ENCODE measurements at regions not wholly inside any gene's neighbourhood (a gene's known extent, or its start where the extent isn't known, plus 50 kb on each side); places are given as distances from the start of the nearest gene placed in this dataset.

DNA sequence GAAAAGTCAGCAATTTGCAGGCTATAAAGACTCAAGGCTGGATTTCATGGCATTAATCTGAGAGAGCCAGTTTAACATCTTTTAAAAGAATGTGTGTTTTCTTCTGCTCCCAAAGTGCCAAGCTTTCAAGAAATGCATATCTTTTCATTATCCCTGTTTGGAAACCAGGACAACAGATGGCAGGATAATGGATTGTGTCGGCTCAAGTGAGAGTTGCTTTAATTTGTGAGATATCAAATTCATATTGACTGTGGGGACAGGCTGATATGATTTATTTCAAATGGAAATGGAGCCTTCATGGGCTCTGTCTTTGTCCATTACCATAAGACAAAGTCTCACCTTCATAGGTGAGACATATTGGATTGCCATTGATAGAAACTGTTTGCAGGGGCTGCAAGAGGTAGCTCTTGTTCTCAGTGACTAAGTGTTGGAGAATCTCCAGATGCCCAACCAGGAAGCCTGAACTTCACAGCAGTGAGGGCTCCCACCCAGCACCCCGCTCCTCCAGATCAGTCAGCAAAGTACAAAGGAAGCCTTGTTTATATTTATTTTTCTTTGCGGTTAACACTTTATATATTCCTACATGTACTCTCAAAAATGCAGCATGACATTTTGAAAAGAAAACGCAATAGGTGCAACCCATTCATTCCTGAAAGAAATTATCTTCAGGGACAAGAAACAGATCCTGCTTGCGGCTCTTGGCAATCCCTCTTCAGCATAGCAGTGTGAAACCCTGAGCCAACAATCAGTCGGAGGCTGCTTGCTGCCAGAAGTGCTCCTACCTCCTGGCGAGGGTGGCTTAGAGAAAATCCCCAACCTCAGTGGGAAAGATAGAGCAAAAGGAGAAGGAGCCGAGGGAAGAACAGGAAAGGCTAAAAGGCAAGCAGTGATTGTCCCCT lies 65.8 kb upstream of the ATL2 start:
- Mint-ChIP-seq H3K27ac (no peak overlapping the region), H3K9me3 (no peaks in the 10 kb centered on the region), H3K36me3 (no peaks in the 10 kb centered on the region)
- ATAC-seq (no peak), DNase-seq (ENCODE audit: low spot score in 2 of 2) (no peak)

DNA sequence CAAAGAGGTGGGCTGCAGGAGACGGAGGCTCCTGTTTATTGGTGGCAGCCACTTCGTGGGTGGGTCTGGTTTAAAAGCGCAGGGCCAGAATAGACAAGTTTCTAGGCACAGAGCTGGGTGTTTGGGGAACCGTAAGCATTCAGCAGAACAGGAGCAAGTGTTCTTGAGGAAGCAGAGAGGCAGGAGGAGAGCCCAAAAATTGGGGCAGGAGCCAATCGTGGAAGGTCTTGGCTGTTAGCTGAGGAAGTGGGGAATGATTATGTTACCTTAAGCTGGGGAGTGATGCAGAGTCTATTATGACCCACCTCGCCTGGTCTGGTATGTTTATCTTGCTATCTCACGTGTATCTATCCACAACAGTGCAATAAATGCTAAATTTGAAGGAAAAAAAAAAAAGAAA lies 64.3 kb upstream of the ATL2 start:
- DNase-seq (ENCODE audit: low spot score in 2 of 2) = no peak
- ATAC-seq = no peak
- Mint-ChIP-seq H3K27ac (no peak overlapping the region), H3K9me3 (no peaks in the 10 kb centered on the region), H3K36me3 (no peaks in the 10 kb centered on the region)

DNA sequence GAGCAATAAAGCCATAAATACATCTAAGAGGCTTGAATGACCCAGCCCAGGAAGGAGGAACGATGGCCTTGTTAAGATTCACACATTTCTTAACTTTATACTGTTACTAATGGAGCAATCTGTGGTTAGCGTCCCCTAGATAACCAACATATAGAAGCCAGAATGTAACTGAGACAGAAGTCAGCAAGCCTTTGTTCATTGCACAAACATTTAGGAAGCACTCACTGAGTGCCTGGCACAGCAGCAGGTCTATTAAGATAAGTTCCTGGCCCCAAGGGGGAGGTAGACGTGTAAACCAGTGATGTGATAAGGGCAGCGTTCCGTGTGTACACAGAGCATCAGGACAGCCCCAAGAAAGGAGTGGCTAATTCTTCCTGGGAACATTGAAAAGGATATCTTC lies 63.6 kb upstream of the ATL2 start:
- Mint-ChIP-seq H3K36me3 (no peaks in the 10 kb centered on the region), H3K9me3 (no peaks in the 10 kb centered on the region), H3K27ac (no peak overlapping the region)
- DNase-seq (ENCODE audit: low spot score in 2 of 2) (no peak), ATAC-seq (no peak)

DNA sequence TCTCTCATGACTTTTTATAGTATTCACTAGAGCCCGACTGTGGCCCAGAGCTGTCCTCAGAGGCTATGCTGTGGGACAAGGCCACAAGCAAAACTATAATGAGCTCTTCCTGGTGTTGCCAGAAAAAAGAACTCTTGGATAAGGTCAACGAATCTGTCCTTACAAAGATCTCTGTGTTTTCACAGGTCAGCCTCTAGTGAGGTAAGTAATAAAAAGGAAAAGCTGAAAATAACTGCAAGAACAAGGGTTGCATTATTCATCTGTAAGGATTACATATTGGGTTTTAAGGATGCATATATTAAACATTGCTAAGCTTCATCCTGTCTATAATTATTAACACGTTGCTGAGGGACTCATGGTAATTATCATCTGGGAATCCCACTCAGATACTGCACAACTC lies 62.8 kb upstream of the ATL2 start:
- no peak for DNase-seq (ENCODE audit: low spot score in 2 of 2)
- ATAC-seq = no peak
- Mint-ChIP-seq H3K9me3 (no peaks in the 10 kb centered on the region), H3K27ac (no peak overlapping the region), H3K36me3 (no peaks in the 10 kb centered on the region)

DNA sequence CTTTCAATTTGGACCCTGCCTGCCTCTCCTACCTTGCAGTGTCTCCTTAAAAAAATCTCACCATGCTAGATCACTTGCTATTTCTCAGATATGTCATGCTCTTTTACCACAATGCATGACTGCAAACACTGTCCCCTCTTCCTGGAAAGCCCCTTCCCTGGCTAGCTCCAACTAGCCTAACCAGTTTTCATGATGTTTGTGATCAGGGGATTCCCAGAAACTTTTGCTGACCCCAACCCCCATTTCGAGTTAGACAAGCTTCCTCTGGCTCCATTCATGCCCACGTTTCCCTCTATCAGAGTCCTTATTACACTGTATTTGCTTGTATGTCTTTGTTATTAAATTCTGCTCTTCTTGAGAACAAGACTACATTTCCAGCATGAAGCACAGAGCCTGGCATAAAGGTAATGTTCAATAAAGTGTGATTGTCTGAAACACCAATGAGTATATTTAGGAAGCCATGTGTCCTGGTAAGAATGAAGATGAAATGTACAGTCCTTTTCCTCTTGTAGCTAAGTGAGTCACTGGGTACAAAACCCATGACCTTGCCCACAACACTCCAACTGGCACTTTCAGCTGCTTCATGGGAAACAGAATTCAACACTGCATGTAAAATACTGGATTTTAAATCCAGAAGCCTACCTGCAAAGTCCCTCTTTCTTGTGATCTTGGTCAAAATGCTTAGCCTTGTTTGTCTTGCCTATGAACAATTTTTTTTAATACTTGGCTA lies 62.0 kb upstream of the ATL2 start:
- no peak for DNase-seq (ENCODE audit: low spot score in 2 of 2)
- Mint-ChIP-seq H3K27ac (peak overlapping the region in 1 of 2 donors; percentile 9), H3K9me3 (no peaks in the 10 kb centered on the region), H3K36me3 (no peaks in the 10 kb centered on the region)
- ATAC-seq = peak; percentile 37 to 56

DNA sequence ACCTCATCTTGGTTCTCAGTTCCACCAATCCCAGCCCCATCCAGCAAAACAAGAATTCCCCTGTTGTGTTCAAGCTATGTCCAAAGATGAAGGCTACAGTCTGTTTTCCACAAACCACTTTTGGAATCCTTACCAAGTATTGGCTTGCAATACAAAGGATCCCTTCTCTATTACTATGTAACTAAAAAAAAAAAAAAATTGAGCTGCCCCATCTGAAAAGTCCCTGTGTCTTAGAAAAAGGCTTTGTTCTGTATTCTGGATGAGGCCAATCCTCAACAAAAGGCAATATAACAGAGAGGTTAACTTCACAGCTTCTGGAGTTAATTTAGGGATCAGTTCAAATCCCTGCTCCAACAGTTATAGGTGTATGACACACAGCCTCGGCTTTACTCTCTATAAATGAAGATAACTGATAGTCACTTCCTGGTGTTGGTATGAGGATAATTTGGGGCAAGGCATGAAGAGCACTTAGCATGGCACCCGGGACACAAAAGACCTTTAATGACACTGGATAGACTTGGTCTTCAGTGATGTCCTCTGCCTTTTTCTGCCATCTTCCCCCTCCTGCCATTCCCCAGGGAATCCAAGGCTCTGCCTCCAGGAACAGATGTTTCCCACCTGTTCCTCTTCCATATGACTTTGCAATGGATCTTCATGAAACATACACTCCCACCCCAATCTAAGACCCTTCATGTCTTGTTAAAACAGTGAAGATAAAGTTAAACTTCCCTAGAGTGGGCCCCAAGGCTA lies 61.2 kb upstream of the ATL2 start:
- Mint-ChIP-seq H3K36me3 (no peaks in the 10 kb centered on the region), H3K27ac (peak overlapping the region in 1 of 2 donors; percentile 9), H3K9me3 (no peaks in the 10 kb centered on the region)
- ATAC-seq (no peak), DNase-seq (ENCODE audit: low spot score in 2 of 2) (no peak)

DNA sequence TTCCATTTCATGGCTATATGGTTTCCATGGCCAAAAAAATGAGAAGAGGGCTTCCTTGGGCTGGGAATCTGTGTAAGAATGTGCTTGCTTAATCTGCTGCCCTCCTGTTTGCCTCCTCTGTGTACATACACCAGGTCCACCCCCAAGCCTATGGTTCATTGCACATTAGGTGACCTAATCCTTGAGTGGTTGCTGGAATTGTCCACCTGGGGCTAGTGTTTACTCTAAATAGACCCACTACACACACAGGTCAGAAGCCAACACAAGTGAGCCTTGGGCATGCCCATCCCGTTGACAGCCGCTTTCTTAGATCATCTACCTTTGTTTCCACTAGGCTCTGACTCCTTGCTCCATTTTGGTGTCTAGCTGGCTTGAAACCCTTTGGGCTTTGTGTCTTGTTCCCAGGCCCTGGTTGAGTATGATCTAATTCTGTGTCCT lies 59.2 kb upstream of the ATL2 start:
- DNase-seq (ENCODE audit: low spot score in 2 of 2) = no peak
- no peaks in the 10 kb centered on the region for H3K36me3 Mint-ChIP-seq
- H3K9me3 Mint-ChIP-seq = no peaks in the 10 kb centered on the region
- H3K27ac Mint-ChIP-seq = no peak overlapping the region
- no peak for ATAC-seq

DNA sequence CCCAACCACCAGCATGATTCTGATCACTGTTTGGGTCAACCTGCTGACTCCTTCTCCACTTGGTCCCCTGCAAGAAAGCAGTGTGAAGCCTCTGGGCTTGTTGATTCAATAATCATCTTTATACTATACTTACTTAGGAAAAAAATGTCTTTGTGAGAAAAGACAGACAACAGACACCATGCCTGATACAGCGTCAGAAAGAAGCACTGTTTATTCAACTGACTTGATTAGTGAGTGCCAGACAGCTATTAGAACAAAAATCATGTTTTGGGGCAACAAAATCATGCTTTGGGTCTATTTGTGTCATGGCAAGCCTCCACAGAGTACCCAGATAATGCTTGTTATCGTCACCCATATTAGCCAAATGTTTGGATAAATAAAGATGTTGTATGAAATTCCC lies 58.7 kb upstream of the ATL2 start:
- DNase-seq (ENCODE audit: low spot score in 2 of 2) (no peak), ATAC-seq (no peak)
- Mint-ChIP-seq H3K9me3 (no peaks in the 10 kb centered on the region), H3K36me3 (no peaks in the 10 kb centered on the region), H3K27ac (no peak overlapping the region)

DNA sequence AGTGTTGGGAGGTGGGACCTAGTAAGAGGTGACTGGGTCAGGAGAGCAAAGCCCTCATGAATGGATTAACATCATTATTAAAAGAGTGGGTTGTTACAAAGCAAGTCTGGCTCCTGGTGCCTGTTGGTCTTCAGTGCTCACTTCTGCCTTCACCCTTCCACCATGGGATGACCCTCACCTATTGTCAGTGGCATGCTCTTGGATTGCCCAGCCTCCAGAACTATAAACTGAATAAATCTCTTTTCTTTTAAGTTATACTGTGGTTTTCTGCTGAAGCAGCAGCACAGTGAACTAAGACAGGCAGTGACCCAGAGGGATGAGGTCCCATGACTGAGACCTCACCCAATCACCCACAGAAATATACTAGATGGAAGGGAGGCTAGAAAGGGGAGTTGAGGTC lies 57.5 kb upstream of the ATL2 start:
- ATAC-seq = no peak
- no peaks in the 10 kb centered on the region for H3K36me3 Mint-ChIP-seq
- DNase-seq (ENCODE audit: low spot score in 2 of 2) = no peak
- no peak overlapping the region for H3K27ac Mint-ChIP-seq
- no peaks in the 10 kb centered on the region for H3K9me3 Mint-ChIP-seq

DNA sequence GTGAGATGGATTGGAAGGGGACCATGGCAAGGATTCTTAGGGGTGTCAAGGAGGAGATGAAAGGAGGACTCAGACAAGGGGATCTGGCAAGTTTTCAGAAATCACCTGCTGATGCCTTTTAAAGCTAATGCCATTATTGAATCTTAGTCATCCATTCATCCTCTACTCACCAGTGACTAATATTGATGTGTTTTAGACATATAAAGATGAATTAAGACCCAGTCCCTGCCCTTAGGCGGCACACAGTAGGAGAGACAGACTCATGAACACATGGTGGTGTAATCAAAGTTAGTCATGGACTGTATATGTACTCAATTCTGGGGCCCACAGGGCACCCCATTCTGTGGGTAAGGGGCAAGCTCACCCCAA lies 56.5 kb upstream of the ATL2 start:
- Mint-ChIP-seq H3K27ac (no peak overlapping the region), H3K36me3 (no peaks in the 10 kb centered on the region), H3K9me3 (no peaks in the 10 kb centered on the region)
- DNase-seq (ENCODE audit: low spot score in 2 of 2) = no peak
- ATAC-seq = no peak

DNA sequence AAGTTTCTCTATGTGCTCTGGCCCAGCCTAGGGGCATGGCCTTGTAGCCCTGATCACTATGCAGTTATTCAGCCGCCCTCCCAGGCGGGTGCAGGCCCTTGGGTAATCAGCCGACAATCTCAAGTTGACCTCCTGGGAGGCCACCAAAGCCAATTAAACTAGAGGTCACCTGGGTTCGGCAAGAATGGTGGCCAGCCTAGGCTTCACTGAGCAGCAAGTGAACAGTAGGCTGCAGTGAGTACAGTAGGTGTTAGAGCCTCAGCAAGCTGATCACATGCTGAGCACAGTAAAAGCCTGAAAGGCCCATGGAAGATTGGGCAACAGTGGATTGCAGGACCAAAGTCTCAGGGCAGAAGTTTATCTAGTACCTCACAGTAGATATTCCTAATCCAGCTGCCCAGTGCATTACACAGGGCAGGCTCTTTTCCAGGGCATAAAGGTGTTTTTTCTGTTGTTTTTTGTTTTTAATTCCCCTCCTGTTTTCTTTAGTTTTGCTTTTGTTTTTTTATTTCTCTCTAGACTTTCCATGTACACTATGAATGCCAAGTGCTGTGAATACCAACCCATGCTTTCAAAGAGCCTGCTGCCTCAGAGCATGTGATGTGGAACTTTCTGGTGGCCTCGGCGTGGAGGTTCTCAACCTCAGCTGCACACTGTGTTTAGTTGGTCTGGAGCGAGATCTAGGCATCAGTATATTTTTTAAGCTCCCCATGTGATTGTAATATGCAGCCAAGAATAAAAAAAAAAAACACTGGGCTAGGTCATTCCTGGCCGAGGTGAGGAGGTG lies 55.9 kb upstream of the ATL2 start:
- DNase-seq (ENCODE audit: low spot score in 2 of 2) (no peak), ATAC-seq (no peak)
- H3K9me3 Mint-ChIP-seq = no peaks in the 10 kb centered on the region
- no peaks in the 10 kb centered on the region for H3K36me3 Mint-ChIP-seq
- no peak overlapping the region for H3K27ac Mint-ChIP-seq

DNA sequence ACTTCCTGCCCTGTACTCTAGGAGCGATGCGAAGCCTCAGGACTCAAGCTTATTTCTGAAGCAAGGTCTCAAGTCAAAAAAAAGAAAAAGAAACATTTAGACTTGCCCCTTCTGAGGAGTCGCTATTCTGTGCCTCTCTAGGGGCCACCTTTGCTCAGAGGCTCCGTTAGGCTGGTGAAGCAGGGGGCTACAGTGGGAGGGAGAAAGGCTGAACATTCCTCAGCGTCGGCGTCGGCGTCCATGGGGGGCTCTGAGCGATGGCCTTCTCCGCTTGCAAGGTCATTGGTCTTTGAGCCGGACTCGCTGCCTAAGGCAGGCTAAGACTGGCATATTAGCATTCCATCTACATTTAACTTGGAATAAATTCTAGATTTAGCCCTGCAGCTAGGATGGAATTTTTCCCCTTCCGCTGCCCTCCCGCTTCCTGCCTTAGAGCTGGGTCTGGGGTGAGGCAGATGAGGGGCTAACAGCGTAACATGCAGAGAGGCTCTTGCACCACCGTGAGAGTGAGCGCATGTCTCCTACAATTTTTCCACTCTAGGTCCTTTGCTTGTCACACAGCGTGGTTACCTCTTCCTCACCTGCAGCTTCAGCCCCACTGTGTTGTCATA lies 53.6 kb upstream of the ATL2 start:
- H3K36me3 Mint-ChIP-seq = no peaks in the 10 kb centered on the region
- DNase-seq (ENCODE audit: low spot score in 2 of 2) = no peak
- H3K27ac Mint-ChIP-seq = no peak overlapping the region
- H3K9me3 Mint-ChIP-seq = no peaks in the 10 kb centered on the region
- no peak for ATAC-seq

DNA sequence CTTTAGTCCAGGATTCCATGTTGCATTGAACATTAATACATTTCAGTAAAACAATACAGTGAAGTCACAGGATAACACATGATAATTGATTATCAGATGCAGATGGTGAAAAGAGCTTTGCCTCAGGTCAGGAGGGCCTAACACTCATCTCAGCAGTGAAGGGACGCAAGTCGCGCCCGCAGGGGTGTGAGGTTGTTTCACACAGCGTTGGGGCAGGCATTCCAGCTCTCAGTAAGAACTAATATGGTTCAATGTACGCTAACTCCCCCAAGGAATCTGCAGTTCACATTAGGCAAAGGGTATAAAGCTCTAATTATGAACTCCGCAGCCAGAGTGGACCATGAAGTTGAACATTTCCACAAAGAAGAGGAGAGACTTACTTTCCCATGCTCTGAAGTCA lies 53.1 kb upstream of the ATL2 start:
- DNase-seq (ENCODE audit: low spot score in 2 of 2) (no peak), ATAC-seq (no peak)
- Mint-ChIP-seq H3K9me3 (no peaks in the 10 kb centered on the region), H3K36me3 (no peaks in the 10 kb centered on the region), H3K27ac (no peak overlapping the region)

DNA sequence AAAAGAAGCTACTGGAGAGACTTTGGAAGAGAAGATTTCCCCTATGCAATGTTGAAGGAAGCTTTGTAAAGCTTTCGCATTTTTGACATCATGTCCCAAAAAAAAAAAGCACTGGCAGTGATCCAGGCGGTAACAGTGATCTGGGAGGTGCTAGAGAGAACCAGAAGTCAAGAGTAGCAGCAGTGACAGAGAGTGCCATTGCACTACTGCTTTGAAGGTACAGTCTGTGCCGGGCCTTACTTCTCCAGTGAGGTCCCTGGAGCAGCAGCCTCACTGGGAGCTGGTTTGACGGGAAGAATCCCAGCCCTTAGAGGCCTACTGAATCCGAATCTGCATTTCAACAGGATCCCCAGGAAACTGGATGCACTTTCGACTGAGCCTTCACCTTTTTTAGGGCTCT lies 50.9 kb upstream of the ATL2 start:
- peaks cover 0 to 5% of the 10 kb centered on the region in 2 donors for H3K9me3 Mint-ChIP-seq
- H3K36me3 Mint-ChIP-seq = no peaks in the 10 kb centered on the region

DNA sequence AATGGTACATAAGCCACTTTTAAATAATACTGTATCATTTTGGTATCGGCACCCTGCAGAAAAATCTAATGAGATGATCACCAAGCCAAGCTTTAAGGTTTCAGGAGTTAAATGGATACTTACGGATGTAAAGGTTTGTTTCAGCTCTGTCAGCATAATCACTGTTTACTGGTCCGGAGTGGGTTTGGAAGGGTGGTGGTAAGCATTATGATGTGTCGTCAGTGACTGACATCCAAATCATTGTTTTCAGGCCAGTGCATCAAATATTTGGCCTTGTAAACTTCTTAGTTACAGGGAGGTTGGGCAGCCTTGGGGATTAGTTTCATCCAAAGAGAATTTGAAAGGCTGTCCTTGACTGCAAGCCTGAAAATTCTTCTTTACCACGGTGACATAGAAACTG lies 50.0 kb upstream of the ATL2 start:
- no peaks in the 10 kb centered on the region for H3K36me3 Mint-ChIP-seq
- peaks cover 0 to 5% of the 10 kb centered on the region in 2 donors for H3K9me3 Mint-ChIP-seq
- no peak overlapping the region for H3K27ac Mint-ChIP-seq
- no peak for ATAC-seq
- no peak for DNase-seq (ENCODE audit: low spot score in 2 of 2)

More for the DNA sequence above, 50.9 kb upstream of the ATL2 start:
- H3K27ac Mint-ChIP-seq = no peak overlapping the region
- ATAC-seq = no peak
- no peak for DNase-seq (ENCODE audit: low spot score in 2 of 2)

Measured in activated naive CD4-positive, alpha-beta T cell treated with anti-CD3 and anti-CD28 coated beads, Interleukin-2, amount 50 U/mL, for 72 hours (primary cell).